ENCODE measurements at regions not wholly inside any gene's neighbourhood (a gene's known extent, or its start where the extent isn't known, plus 50 kb on each side); places are given as distances from the start of the nearest gene placed in this dataset.

DNA sequence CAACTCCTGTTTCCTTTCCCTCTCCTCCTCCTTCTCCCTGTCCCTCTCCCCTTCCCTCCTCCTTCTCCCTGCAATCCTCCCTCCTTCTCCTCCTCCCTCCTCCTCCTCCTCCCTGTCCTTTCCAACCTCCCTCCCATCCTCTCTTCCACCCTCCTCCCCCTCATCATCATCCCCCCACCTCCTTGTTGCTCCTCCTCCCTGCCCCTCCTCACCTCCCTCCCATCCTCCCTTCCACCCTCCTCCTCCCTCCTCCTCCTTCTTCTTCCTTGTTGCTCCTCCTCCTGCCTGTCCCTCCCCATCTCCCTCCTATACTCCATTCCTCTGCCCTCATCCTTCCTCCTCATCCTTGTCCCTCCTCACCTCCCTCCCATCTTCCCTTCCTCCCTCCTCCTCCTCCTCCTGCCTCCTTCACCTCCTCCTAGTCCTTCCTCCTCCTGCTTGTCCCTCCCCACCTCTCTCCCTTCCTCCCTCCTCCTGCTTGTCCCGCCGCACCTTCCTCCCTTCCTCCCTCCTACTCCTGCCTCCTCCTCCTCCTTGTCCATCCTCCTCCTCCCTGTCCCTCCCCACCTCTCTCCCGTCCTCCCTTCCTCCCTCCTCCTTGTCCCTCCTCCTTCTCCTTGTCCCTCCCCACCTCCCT is 222.5 kb downstream of the IRF8 start:
- no peak for DNase-seq

DNA sequence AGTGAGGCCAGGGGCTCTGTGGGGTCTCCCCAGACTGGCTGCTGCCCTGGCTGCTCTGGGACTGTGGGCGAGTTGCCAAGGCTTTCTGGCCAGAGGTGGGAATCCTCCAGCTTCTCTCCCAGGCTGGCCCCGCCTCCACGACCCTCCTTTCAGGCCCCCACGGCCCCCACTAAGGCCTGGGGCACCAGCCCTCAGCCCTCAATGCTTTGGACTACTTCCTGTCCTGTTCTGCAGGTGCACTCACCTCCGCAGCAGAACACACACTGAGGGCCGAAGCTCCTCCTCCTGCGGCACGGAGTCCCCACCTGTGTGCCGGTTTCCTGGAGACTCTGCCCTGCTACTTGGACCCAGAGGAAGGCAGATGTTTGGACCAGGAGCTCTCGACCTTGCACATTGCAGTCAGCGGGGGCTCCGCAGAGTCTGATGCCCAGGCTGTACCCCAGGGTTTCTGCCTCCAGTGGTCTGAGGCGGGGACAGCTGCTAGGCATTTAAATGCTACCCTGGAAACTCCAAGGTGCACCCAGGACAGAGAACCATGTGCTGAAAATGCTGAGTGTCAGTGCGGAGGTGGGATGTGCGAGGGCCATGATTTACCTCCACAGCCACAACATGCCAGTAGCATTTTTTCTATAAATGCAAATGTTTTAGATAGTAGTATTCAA is 223.8 kb downstream of the IRF8 start:
- no peak for DNase-seq

DNA sequence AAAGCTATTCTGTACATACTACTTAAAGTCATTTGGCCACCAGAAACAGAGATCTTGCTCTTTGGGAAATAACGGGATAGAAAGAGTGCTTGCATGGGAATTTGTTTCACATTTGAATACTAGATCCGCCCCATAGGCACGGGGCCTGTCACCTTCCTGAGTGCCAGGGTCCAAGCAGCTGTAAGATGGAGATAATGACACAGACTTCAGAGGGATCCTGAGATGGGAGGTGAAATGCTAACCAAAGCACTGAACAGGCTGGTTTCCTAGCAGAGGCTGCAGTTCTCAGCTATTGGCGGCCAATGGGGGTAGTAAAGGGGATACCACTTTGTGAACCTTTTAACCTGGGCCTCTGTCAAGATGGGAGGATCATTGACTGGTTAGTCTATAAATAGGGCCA is 225.4 kb downstream of the IRF8 start:
- no peak for DNase-seq

DNA sequence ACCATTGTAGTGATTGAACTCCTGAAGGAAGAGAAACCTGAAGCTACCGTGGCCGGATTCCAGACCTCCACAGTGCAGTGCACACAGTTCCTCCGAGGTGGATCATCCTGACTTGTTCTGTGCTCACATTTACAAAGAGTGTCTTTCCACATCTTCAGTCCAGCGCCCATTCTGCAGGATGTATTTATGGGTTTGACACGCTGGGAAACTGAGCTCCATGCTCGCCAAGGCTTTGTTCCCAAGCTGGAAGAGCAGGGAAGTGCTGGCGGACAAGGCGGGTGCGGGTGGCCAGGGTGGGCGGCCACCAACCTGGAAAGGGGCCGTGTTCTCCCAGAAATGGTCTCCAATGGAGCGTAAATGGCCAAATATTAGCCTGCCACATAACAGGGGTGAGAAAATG is 227.9 kb downstream of the IRF8 start:
- no peak for DNase-seq

DNA sequence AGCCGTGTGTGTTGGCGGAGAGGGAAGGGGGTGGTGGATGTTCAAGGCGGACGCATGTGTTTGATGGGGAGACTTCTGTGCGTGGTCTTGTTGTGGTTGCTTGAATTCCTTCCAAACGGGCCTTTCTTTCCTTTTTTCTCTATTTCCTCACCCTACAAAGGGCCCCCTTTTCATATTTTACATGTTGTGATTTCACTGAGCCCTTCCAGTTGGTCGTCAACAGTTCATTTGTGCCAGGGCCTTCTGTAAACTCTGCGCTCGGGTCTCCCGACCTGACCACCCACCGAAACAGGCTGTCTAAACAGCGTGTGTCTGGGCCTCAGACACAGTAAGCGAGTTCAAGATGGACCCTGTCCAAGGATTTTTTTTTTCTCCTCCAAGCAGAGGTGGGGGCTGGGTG is 228.4 kb downstream of the IRF8 start:
- DNase-seq = no peak

DNA sequence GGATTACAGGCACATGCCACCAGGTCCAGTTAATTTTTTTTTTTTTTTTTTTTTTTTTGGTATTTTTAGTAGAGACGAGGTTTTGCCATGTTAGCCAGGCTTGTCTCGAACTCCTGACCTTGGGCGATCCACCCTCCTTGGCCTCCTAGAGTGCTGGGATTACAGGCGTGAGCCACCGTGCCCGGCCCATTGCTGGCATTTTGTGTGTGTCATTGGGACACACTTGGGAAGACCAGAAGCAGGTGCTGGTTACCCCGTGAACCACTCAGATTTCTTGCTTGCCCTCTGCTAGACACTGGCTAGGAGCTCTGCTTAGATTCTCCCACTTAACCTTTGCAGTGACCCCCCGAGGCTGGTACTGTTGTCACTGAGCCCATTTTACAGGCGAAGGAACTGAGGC is 229.3 kb downstream of the IRF8 start:
- DNase-seq = no peak

DNA sequence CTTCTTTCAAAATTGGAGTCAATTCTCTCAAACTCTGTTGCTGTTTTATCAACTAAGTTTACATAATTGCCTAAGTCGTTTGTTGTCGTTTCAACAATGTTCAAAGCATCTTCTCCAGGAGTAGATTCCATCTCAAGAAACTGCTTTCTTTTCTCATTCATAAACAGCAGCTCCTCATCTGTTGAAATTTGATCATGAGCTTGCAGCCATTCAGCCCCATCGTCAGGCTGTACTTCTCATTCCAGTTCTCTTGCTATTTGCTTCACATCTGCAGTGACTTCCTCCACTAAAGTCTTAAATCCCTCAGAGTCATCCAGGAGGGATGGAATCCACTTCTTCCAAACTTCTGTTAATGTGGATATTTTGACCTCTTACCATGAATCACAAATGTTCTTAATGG is 230.6 kb downstream of the IRF8 start:
- no peak for DNase-seq

DNA sequence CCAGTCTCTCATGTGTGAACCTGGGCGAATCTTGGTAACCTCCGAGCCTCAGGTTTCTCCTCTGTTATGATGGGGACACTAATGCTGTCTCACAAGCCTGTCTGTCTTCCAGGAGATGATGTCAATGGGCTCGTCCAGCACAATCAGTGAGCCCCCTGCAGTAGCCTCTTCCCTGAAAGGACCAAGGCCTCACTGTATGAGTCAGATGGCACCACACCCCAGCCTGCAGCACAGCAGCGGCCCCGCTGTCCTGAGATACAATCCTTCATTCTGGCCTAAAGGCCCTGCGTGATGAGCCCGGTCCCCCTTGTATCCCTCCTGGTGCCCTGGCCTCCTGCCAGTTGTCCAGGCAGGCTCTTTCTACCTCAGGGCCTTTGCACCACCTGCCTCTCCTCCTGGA is 234.4 kb downstream of the IRF8 start:
- no peak for DNase-seq

DNA sequence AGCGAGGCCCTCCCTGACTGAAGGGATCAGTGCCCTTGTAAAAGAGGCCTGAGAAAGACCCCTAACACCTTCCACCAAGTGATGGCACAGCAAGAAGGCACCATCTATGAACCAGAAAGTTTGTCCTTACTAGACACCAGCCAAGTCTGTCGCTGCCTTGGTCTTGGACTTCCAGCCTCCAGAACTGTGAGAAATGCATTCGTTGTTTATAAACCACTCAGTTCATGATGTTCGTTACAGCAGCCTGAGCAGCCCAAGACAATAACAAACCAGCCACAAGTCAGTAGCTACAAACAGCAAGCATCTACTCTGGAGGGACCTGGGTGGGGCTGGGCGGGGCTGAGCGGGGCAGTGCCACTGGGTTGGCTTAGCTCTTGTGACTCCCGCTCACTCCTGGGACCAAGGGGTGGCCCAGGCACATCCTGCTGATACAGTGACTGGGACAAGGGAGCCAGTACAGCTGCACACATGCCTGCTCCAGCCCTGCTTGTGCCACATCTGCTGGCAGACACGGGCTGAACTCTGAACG is 234.9 kb downstream of the IRF8 start:
- DNase-seq = no peak

DNA sequence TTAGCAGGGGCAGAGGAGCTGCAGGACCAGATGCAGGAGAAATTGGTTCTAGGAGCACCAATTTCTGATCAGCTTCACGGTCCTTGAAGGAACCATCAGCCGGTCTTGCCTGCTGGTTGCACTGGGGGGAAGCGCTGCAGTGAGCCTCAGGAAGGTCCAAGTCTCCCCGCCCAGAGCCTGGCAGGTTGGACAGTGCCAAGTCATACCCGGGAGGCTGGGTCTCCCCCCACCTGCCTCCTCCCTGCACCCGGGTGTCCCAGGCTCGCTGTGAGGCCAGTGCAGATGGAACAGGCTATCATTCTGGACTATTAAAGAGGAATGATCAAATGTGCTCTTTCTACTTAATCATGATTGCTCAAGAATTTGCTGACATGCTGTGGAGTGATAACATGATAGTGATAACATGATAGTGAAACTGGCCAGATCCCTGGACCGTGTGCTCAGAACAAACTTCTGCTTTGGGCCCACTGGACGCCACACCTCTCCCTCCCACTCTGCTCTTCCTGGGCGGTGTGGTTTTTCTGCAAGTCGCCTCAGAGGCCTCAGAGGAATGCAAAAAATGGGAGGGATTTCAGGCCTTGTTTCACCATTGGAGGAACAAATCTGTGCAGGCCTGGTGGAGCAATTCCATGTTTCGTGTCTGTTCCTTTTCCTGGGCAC is 236.0 kb downstream of the IRF8 start:
- no peak for DNase-seq

DNA sequence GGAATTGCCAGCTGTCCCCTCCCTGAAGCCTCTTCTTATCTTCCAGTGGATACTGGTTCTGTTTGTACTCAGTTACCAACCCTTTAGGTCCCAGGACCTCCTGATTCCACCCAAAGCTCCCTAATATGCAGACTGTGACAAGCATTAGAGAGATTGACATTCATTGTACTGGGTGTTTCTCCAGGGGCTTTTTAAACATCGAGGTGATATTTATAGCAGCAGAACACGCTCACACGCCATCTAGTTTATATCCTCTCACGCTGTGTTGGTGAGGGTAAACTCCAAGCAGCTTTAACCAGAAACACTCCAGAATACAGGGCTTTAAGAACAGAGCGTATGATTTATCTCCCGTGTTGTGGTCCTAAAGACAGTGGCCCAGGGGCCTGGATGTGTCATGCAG is 238.4 kb downstream of the IRF8 start:
- DNase-seq = no peak

DNA sequence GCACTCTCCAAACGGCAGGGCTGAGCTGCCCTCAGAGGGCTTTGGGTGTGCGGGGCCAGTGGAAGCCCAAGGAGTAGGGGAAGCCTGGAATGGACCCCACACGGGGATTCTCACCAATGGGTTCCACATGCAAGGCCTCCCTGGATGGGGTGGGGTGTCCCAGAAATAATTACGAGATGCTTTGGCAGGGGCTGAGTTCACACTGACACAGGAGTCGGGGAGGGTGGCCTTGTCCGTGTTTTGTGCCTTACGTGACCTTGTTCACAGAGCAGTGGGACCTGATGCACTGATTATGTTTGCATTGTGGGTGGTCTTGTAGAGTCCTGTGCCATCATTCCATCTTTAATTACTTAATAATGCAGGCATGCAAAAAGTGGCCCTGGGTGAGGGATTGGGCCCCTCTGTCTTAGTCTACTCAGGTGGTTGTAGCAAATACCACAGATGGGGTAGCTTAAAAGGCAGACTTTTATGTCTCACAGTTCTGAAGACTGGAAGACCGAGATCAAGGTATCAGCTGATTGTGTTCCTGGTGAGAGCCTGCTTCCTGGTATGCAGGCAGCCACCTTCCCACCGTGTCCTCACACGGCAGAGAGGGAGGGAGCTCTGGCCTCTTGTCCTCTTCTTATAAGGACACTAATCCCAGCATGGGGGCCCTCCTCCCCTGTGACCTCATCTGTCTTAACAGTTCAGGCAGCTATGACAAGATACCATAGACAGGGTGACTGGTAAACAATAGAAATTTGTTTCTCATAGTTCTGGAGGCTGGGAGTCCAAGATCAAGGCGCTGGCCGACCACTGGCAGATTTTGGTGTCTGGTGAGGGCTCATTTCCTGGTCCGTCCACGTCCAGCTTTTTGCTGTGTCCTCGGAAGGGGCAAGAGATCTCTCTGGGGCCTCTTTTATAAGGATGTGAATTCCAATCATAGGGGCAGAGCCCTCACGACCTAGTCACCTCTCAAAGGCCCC is 239.4 kb downstream of the IRF8 start:
- no peak for DNase-seq

DNA sequence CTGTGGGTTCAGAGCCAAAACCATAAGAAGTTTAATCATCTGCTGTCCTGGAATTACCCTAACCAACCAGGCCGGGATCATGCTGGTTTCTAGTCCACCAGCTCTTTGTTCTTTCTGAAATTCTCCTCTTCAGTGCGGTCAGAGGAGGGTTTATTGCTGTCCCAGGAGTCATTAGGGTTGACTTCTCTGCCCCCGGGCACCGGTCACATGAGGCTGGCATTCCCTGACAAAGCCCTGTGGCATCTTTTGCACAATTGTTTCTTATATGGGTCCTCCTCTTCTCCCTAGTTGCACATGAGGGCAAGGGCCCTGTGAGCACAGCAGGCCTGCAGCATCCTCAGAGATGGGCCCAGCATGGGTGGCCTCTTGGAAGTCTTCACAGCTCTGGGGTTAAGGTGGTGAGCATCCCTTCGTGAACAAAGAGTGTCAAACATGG is 243.9 kb downstream of the IRF8 start:
- no peak for DNase-seq

DNA sequence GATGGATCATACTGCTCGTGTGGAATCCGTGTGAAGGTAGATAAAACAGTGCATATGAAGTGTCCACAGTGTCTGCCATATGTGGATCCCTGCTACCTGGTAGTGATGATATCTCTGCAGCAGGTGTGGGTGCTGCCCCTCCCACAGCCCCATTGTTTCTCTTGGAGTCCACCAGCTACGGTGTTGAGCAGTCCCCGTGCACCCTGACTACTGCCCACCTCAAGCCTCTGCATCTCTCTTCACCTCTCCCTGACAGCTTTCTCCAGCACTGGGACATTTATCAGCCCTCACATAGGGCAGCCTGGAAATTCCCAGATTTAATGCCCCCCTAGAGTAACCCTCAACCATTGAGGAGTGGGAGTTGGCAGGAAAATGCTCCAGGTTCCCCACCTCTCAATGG is 244.7 kb downstream of the IRF8 start:
- no peak for DNase-seq

DNA sequence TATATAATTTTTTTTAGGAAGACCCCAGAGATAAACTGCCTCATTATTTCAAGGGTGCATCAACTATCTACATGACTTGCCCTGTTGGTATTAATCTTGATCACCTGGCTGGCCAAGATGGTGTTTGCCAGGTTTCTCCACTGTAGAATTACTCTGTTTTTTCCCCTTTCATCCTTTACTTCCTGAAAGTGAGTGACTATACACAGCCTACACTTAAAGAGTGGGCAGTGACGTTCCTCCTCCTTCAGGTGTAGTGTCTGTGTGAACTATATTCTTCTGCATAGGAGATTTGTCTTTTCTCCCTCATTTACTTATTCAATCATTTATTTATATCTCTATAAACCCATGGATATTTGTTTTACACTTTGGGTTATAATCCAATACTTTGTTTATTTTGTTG is 246.7 kb downstream of the IRF8 start:
- DNase-seq = no peak

DNA sequence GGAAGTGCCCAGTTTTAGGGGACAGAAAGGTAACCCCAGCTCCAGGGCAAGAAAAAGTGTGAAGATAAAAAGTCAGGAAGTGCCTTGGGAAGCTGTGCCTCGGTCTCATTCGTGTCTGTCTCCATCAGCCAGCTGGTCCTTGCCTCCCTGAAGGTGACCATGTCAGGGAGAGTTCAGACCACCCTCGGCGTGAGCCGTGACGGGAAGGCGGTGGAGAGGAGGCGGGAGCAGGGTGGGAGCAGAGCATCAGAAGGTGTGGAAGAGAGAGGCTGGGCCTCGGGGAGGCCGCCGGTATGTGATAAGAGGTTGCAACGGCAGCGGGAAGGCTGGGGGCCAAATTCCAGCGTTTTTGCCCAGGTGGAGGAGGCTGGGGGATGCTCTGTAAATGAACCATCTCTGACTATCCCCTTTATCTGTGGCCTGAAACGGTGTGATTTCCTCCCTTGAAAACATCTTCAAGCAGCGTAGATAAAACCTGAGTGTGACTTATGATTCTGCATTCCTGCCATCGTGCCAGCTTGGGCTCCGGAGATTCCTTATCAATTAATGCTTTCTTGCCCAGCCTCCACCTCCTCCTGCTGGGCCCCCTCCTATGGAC is 251.8 kb downstream of the IRF8 start:
- no peak for DNase-seq

DNA sequence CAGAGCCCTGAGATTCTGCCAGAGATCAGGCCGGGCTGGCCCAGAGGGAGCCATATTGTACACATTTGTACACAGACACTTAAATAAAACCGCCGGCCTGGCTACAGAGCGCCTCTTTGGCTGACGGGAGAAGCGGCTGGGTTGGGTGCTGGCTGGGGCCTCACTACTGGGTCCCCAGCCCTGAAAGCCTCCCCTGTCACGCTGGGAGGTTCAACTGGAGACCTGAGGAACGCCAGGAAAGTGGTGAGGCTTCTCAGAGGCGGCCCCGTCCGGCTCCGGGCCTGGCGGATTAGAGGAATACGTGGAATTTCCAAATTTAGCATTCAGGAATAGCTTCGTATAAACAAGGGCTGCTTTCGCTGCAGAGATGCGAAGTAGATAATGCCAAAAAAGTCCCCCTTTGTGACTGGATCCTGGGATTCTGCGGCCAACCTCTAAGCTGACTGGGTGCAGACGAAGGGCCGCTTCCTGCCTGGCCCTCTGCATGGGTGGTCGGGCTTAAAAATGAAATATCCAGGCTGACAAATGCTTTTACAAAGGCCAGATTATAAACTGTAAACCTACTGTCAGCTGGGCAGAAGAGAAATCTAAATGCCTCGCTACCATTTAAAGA is 252.4 kb downstream of the IRF8 start:
- no peak for DNase-seq

DNA sequence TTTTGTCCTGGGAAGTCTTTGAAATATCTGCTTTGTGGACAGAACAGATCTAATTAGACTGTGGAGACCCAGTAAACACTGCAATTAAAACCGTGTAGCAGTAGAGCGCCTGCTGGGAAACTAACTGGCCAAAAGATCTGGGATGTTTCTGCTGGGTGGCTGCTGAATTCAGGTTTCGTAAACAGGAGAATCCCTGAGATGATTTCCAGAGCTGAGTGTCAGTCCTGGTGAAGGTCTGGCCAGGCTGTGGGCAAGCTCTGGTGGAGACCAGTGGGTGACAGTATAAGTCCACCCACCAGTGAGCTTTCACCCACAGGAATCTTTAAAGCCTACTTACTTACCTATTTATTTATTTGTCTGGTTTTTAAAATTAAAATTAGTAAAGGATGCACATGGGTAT is 257.2 kb downstream of the IRF8 start:
- DNase-seq = no peak

DNA sequence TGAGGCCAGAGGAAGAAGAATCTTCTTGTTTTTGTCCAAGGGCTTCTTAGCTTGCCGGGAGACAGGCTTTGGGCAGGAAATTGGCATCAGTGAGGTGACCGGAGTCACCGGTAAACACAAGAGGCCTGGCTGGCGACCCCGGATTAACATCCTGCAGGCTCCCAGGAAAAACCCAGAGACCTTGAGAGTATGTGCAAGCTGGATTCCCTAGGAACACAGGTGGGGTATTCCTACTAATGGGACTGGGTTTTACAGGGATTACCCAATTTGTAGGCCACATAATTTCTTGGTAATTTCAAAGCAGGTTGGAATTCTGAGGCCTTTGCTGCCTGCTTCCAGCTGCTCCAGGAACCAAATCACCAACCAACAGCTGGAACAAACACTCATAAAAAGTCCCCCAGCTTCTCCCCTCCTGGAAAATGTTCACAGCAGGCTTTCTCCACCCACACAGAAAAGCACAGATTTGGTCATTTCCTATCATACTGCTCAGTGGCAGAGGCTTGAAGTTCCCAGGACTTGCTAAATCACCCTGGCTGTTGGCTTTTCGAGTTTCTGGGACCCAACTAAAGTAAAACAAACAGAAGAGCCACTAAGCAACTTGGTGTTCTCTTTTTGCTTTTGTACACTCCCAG is 258.8 kb downstream of the IRF8 start:
- DNase-seq = no peak

DNA sequence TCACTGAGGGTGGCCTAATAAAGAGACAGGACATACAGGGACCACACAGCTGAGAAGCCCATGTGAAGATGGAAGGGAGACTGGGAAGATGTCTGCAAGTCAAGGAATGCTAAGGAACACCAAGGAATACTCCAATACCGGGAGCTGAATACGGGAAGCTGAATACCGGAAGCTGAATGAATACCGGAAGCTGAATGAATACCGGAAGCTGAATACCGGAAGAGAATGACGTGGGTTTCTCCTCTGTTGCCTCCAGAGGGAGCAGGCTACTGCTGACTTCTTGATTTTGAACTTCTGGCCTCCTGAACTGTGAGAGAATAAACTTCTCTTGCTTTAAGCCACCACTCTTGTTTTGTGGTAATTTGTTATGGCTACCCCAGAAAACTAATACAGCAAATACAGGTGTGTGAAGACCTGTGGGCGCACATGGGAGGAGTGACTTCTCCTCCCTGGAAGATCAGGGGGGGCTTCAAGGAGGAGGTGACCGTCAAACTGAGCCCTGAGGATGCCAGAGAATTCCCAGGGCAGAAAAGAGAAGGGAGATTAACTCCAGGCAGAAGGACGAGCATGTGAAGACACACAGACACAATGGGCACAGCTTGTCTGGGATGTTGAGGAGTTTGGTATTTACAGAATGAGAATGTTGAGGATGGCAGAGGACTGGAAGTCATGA is 259.9 kb downstream of the IRF8 start:
- DNase-seq = no peak

DNA sequence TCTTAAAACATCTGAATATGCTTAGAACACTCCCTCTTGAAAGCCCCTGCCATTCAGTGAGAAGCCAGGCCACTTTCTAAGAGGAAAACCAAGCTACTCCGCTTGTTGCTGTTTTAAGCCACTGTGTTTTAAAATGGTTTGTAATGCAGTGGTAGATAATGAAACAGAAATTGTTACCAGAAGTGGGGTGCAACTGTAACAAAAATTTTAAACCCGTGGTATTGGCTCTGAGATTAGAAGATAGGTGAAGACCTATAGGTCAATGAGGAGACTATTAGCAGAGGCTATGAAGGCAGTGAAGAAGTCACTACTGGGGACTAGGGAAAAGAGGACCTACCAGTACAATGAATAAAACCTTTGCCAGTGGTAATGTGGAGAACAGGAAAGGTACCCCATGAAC is 266.5 kb downstream of the IRF8 start:
- DNase-seq = no peak

Data from amniotic stem cell (primary cell).